Hepatocyte (in vitro differentiated cells): ENCODE measurements at regions not wholly inside any gene's neighbourhood (a gene's known extent, or its start where the extent isn't known, plus 50 kb on each side); places are given as distances from the start of the nearest gene placed in this dataset.

Experiments used
- DNase-seq: peaks from one replicate; pipeline ENCODE4 v3.0.0-alpha.2; 2016; ENCODE audit warnings: low spot score
- H2AFZ ChIP-seq: fragments of 200-600 bp; sonication (generic); 2 replicates; pipeline ENCODE4 v1.6.0; 2016; ENCODE audit warnings: antibody characterized with exemption, mild to moderate bottlenecking
- H3K27ac ChIP-seq: fragments of 200-600 bp; sonication (generic); 2 replicates; pipeline ENCODE4 v1.5.1; 2016; ENCODE audit warnings: mild to moderate bottlenecking
- H3K27me3 ChIP-seq: fragments of 200-600 bp; sonication (generic); 2 replicates; pipeline ENCODE4 v1.6.1; 2016
- H3K36me3 ChIP-seq: fragments of 200-600 bp; sonication (generic); replicated peaks from 2 replicates; pipeline ENCODE4 v1.5.1; 2016; ENCODE audit warnings: low read depth; ENCODE audit not compliant: insufficient read depth
- H3K4me1 ChIP-seq: fragments of 200-600 bp; sonication (generic); 2 replicates; pipeline ENCODE4 v1.5.1; 2016; ENCODE audit warnings: mild to moderate bottlenecking, moderate library complexity; ENCODE audit not compliant: insufficient read depth
- H3K4me2 ChIP-seq: fragments of 200-600 bp; sonication (generic); 2 replicates; pipeline ENCODE4 v1.6.0; 2016
- H3K4me3 ChIP-seq: fragments of 200-600 bp; sonication (generic); 2 replicates; pipeline ENCODE4 v1.5.1; 2016; ENCODE audit warnings: mild to moderate bottlenecking
- H3K79me2 ChIP-seq: fragments of 200-600 bp; sonication (generic); 2 replicates; pipeline ENCODE4 v1.6.0; 2017; ENCODE audit warnings: mild to moderate bottlenecking
- H3K9me2 ChIP-seq: fragments of 200-600 bp; sonication (generic); replicated peaks from 2 replicates; pipeline ENCODE4 v1.6.0; 2017; ENCODE audit warnings: mild to moderate bottlenecking; ENCODE audit not compliant: insufficient read depth
- H3K9me3 ChIP-seq: fragments of 200-600 bp; sonication (generic); 2 replicates; pipeline ENCODE4 v1.5.1; 2016; ENCODE audit warnings: low read depth, mild to moderate bottlenecking
- H4K20me1 ChIP-seq: fragments of 200-600 bp; sonication (generic); 2 replicates; pipeline ENCODE4 v1.6.0; 2016; ENCODE audit warnings: mild to moderate bottlenecking; ENCODE audit not compliant: insufficient read depth, poor library complexity, severe bottlenecking
- CTCF ChIP-seq: fragments of 200-600 bp; sonication (generic); IDR thresholded peaks from 2 replicates; pipeline ENCODE4 v1.5.1; 2016; ENCODE audit warnings: antibody characterized with exemption, mild to moderate bottlenecking; ENCODE audit not compliant: poor library complexity
- EZH2 ChIP-seq: fragments of 200-600 bp; sonication (generic); IDR thresholded peaks from 2 replicates; pipeline ENCODE4 v1.6.1; 2016; ENCODE audit warnings: antibody characterized with exemption, mild to moderate bottlenecking, borderline replicate concordance
- EZH2phosphoT487 ChIP-seq: fragments of 200-600 bp; sonication (generic); IDR thresholded peaks from one replicate; pipeline ENCODE4 v1.6.1; 2018; ENCODE audit warnings: antibody characterized with exemption, mild to moderate bottlenecking, low read depth, moderate library complexity; ENCODE audit not compliant: unreplicated experiment, severe bottlenecking
- WGBS: methylation state at CpG from one replicate; pipeline ENCODE4 v1.1.6; 2016; ENCODE audit warnings: low lambda C conversion rate; ENCODE audit errors: missing lambda C conversion rate; 5-methylcytosine and 5-hydroxymethylcytosine counted together

- H3K27me3 ChIP-seq: no peaks in the 10 kb centered on the region
- H3K36me3 ChIP-seq: no peaks in the 10 kb centered on the region
- TF ChIP-seq CTCF (no peak), EZH2phosphoT487 (no peak), EZH2 (no peak)
- H3K9me3 ChIP-seq: no peaks in the 10 kb centered on the region
- H3K4me1 ChIP-seq: no peaks in the 10 kb centered on the region
- H3K4me2 ChIP-seq: no peak overlapping the region
- no peak for DNase-seq
- H3K27ac ChIP-seq: no peak overlapping the region
- H2AFZ ChIP-seq: no peak overlapping the region
- no peaks in the 10 kb centered on the region for H3K79me2 ChIP-seq
- no peaks in the 10 kb centered on the region for H3K9me2 ChIP-seq
- H3K4me3 ChIP-seq: no peak overlapping the region
- no peaks in the 10 kb centered on the region for H4K20me1 ChIP-seq
- 80% methylated on average over 3 of the region's 3 CpGs for WGBS
Measured at GRCh38 chr14:29442696-29443095, 485.0 kb downstream of the PRKD1 start.

- TF ChIP-seq EZH2phosphoT487 (no peak), CTCF (no peak), EZH2 (no peak)
- no peaks in the 10 kb centered on the region for H3K27me3 ChIP-seq
- no peak overlapping the region for H3K4me3 ChIP-seq
- DNase-seq: no peak
- no peaks in the 10 kb centered on the region for H4K20me1 ChIP-seq
- no peaks in the 10 kb centered on the region for H3K9me3 ChIP-seq
- H3K4me1 ChIP-seq: no peaks in the 10 kb centered on the region
- no peaks in the 10 kb centered on the region for H3K79me2 ChIP-seq
- no peak overlapping the region for H3K27ac ChIP-seq
- H2AFZ ChIP-seq: no peak overlapping the region
- 55% methylated on average over 2 of the region's 2 CpGs for WGBS
- no peaks in the 10 kb centered on the region for H3K9me2 ChIP-seq
- no peaks in the 10 kb centered on the region for H3K36me3 ChIP-seq
- H3K4me2 ChIP-seq: no peak overlapping the region
Measured at GRCh38 chr14:29444216-29444615, 483.4 kb downstream of the PRKD1 start.

GRCh38 chr14:29444805-29445204 is 482.8 kb downstream of the PRKD1 start:
- no peaks in the 10 kb centered on the region for H3K4me1 ChIP-seq
- H3K27me3 ChIP-seq: no peaks in the 10 kb centered on the region
- no peak for DNase-seq
- WGBS: 88% methylated on average over 1 of the region's 1 CpG
- H3K27ac ChIP-seq: no peak overlapping the region
- no peak overlapping the region for H3K4me3 ChIP-seq
- no peak for TF ChIP-seq EZH2
- TF ChIP-seq CTCF: no peak
- TF ChIP-seq EZH2phosphoT487: no peak
- H3K9me3 ChIP-seq: no peaks in the 10 kb centered on the region
- no peaks in the 10 kb centered on the region for H3K36me3 ChIP-seq
- no peak overlapping the region for H3K4me2 ChIP-seq
- no peak overlapping the region for H2AFZ ChIP-seq
- H3K9me2 ChIP-seq: no peaks in the 10 kb centered on the region
- H4K20me1 ChIP-seq: no peaks in the 10 kb centered on the region
- no peaks in the 10 kb centered on the region for H3K79me2 ChIP-seq

- TF ChIP-seq EZH2 (no peak), EZH2phosphoT487 (no peak), CTCF (no peak)
- Histone ChIP-seq H4K20me1 (no peaks in the 10 kb centered on the region), H3K27ac (no peak overlapping the region), H3K9me2 (no peaks in the 10 kb centered on the region), H3K9me3 (no peaks in the 10 kb centered on the region), H3K36me3 (no peaks in the 10 kb centered on the region), H3K4me3 (no peak overlapping the region), H2AFZ (no peak overlapping the region), H3K27me3 (no peaks in the 10 kb centered on the region), H3K79me2 (no peaks in the 10 kb centered on the region), H3K4me1 (no peaks in the 10 kb centered on the region), H3K4me2 (no peak overlapping the region)
- no peak for DNase-seq
- WGBS: 70% methylated on average over 5 of the region's 5 CpGs
Measured at GRCh38 chr14:29446971-29447370, 480.7 kb downstream of the PRKD1 start.
